Lung (tissue), 11 donors: ENCODE measurements at regions not wholly inside any gene's neighbourhood (a gene's known extent, or its start where the extent isn't known, plus 50 kb on each side); places are given as distances from the start of the nearest gene placed in this dataset.

Source experiments
- ATAC-seq: fragments of 200-7000 bp; cut with Tn5 transposase; one replicate; pipeline ENCODE4 v1.9.1; 2020; ENCODE audit warnings: moderate number of reproducible peaks; ENCODE audit not compliant: insufficient read depth, low FRiP score
- DNase-seq, 3 donors: peaks; one replicate each; pipeline ENCODE4 v3.0.0-alpha.2; 2013 to 2017
- H3K27ac ChIP-seq, 2 donors: one replicate each; pipeline ENCODE4 v1.5.1; 2013; ENCODE audit warnings: mild to moderate bottlenecking in 2 of 2, moderate library complexity in 2 of 2, control low read depth in 1 of 2, inconsistent platforms in 1 of 2, low read depth in 1 of 2, low read length in 1 of 2
- H3K27me3 ChIP-seq, 3 donors: one replicate each; pipeline ENCODE4 v1.5.1; 2013; ENCODE audit warnings: low read length in 2 of 3; ENCODE audit not compliant: control insufficient read depth in 3 of 3, insufficient read depth in 3 of 3
- H3K36me3 ChIP-seq, 4 donors: one replicate each; pipeline ENCODE4 v1.5.1; 2013; ENCODE audit warnings: low read length in 4 of 4, mild to moderate bottlenecking in 1 of 4, moderate library complexity in 1 of 4; ENCODE audit not compliant: control insufficient read depth in 4 of 4, insufficient read depth in 4 of 4
- H3K4me1 ChIP-seq, 5 donors: one replicate each; pipeline ENCODE4 v1.5.1; 2013; ENCODE audit warnings: low read length in 5 of 5, mild to moderate bottlenecking in 2 of 5, moderate library complexity in 1 of 5; ENCODE audit not compliant: control insufficient read depth in 5 of 5, insufficient read depth in 5 of 5
- H3K4me3 ChIP-seq: one replicate; pipeline ENCODE4 v1.5.1; 2013; ENCODE audit warnings: mild to moderate bottlenecking, control low read depth, moderate library complexity
- H3K9ac ChIP-seq, 2 donors: one replicate each; pipeline ENCODE4 v1.5.1; 2013; ENCODE audit warnings: low read length in 2 of 2, control low read depth in 1 of 2; ENCODE audit not compliant: insufficient read depth in 1 of 2
- H3K9me3 ChIP-seq, 4 donors: one replicate each; pipeline ENCODE4 v1.5.1; 2013; ENCODE audit warnings: low read length in 3 of 4, mild to moderate bottlenecking in 1 of 4, moderate library complexity in 1 of 4; ENCODE audit not compliant: control insufficient read depth in 4 of 4, insufficient read depth in 3 of 4
- CTCF ChIP-seq: IDR thresholded peaks from 2 replicates; pipeline ENCODE4 v1.5.1; 2012; ENCODE audit warnings: mild to moderate bottlenecking; ENCODE audit errors: control extremely low read depth, extremely low read depth
- WGBS, 2 donors: extraction: QIAGEN DNeasy Blood & Tissue Kit; methylation state at CpG; one replicate each; pipeline ENCODE4 v1.1.7; 2013; 5-methylcytosine and 5-hydroxymethylcytosine counted together
- donor health status: control.
- donor health status: control.
- donor health status: Bipolar disorder and iron deficiency.
- donor health status: healthy.
- donor health status: DM: yes; HTN: yes; CAD: no.

- no peak overlapping the region for H3K9ac ChIP-seq
- WGBS, 2 donors = 0% methylated on average over 1 of the region's 1 CpG
- DNase-seq = no peak
These were observed 253.6 kb upstream of the AVPR1A start for GRCh38 chr12:63404611-63405010.

GRCh38 chr12:63403256-63403655, 252.3 kb upstream of the AVPR1A start:
- Histone ChIP-seq H3K27ac (no peak overlapping the region), H3K9ac (no peak overlapping the region), H3K9me3 (peaks cover 0 to 13% (median 5%) of the 10 kb centered on the region in 4 donors), H3K27me3 (no peaks in the 10 kb centered on the region), H3K4me3 (no peak overlapping the region), H3K4me1 (no peaks in the 10 kb centered on the region), H3K36me3 (no peaks in the 10 kb centered on the region)
- TF ChIP-seq CTCF = no peak
- ATAC-seq = no peak
- no peak for DNase-seq
- 42 to 54% methylated on average over 1 of the region's 1 CpG for WGBS, 2 donors

More at GRCh38 chr12:63404611-63405010, 253.6 kb upstream of the AVPR1A start:
- Histone ChIP-seq H3K27me3 (no peaks in the 10 kb centered on the region), H3K27ac (no peak overlapping the region), H3K9me3 (peaks cover 0 to 11% (median 2%) of the 10 kb centered on the region in 4 donors), H3K4me3 (no peak overlapping the region), H3K36me3 (no peaks in the 10 kb centered on the region), H3K4me1 (no peaks in the 10 kb centered on the region)
- ATAC-seq = no peak
- TF ChIP-seq CTCF = no peak

GRCh38 chr12:63400718-63401117, 249.7 kb upstream of the AVPR1A start:
- H3K36me3 ChIP-seq = no peaks in the 10 kb centered on the region
- TF ChIP-seq CTCF = no peak
- no peaks in the 10 kb centered on the region for H3K27me3 ChIP-seq
- no peak overlapping the region for H3K27ac ChIP-seq
- DNase-seq (peak in 2 of 3 donors; percentile 33 to 57), ATAC-seq (no peak)
- peaks cover 0 to 15% (median 1%) of the 10 kb centered on the region in 4 donors for H3K9me3 ChIP-seq
- H3K9ac ChIP-seq = no peak overlapping the region
- 69 to 75% methylated on average over 3 of the region's 3 CpGs for WGBS, 2 donors
- no peak overlapping the region for H3K4me3 ChIP-seq
- no peaks in the 10 kb centered on the region for H3K4me1 ChIP-seq

- Histone ChIP-seq H3K9me3 (peaks cover 0 to 15% (median 1%) of the 10 kb centered on the region in 4 donors), H3K9ac (no peak overlapping the region), H3K36me3 (no peaks in the 10 kb centered on the region), H3K4me3 (no peak overlapping the region), H3K4me1 (no peaks in the 10 kb centered on the region), H3K27ac (no peak overlapping the region), H3K27me3 (no peaks in the 10 kb centered on the region)
- ATAC-seq (no peak), DNase-seq (no peak)
- 94 to 97% methylated on average over 2 of the region's 2 CpGs for WGBS, 2 donors
- TF ChIP-seq CTCF = no peak
These were observed 249.3 kb upstream of the AVPR1A start for GRCh38 chr12:63400318-63400717.
